K562 (cell line): ENCODE measurements at regions not wholly inside any gene's neighbourhood (a gene's known extent, or its start where the extent isn't known, plus 50 kb on each side); places are given as distances from the start of the nearest gene placed in this dataset.

Experiments used
- ATAC-seq: fragments of 200-7000 bp; cut with Tn5 transposase; 3 replicates; pipeline ENCODE4 v1.9.1; 2020; ENCODE audit warnings: moderate library complexity
- BruUV-seq: library from RNA; stranded (reverse); fragments of 400-500 nt; replicated peaks from 2 replicates; lab custom pipeline; 2021; lab: Mats Ljungman, UMichigan
- CTCF ChIA-PET: fragments of 300-600 bp; formaldehyde crosslinking; extraction: SDS; loops from one replicate; lab custom pipeline; 2021; ENCODE audit warnings: low intra/inter-chr PET ratio; lab: Yijun Ruan, JAX
- POLR2A ChIA-PET: fragments of 300-600, 350-650 bp; sonication (Branson Sonifier 250); formaldehyde crosslinking; extraction: SDS; loops from one replicate; lab custom pipeline; 2021; ENCODE audit warnings: antibody characterized with exemption, inconsistent platforms; lab: Yijun Ruan, JAX
- DNase-seq, 4 experiments: peaks; one replicate each; pipeline versions ENCODE4 v3.0.0 to v3.0.0-alpha.2; 2011 to 2018; ENCODE audit warnings: low spot score in 3 of 4, mixed read lengths in 3 of 4; ENCODE audit errors: extremely low read depth in 1 of 4
- FAIRE-seq: peaks from 2 replicates; lab custom pipeline; 2011; peaks lifted over from hg19 to GRCh38; lab: Jason Lieb, UNC
- H2AFZ ChIP-seq: 2 replicates; pipeline ENCODE4 v1.6.0; 2011; ENCODE audit warnings: low read depth, low read length, control low read depth, inconsistent platforms
- H3K27ac ChIP-seq: fragments of 200-600 bp; 3 replicates; pipeline ENCODE4 v1.8.0; 2011; ENCODE audit warnings: low read depth, mild to moderate bottlenecking, control low read depth, inconsistent platforms, low read length, moderate library complexity, mixed read lengths; ENCODE audit errors: extremely low read depth
- H3K27me3 ChIP-seq, 2 experiments: fragments of 300-600 bp in 1 of 2; 2 replicates in 1 of 2; 3 replicates in 1 of 2; pipeline versions ENCODE4 v1.6.0 to v1.8.0; 2011; ENCODE audit warnings: inconsistent platforms in 2 of 2, low read length in 2 of 2, mild to moderate bottlenecking in 1 of 2, mixed read lengths in 1 of 2, moderate library complexity in 1 of 2; ENCODE audit not compliant: control insufficient read depth in 2 of 2, insufficient read depth in 2 of 2
- H3K36me3 ChIP-seq: fragments of 300-600 bp; 3 replicates; pipeline ENCODE4 v1.8.0; 2011; ENCODE audit warnings: mild to moderate bottlenecking, low read length, inconsistent platforms; ENCODE audit not compliant: control insufficient read depth, insufficient read depth
- H3K4me1 ChIP-seq, 2 experiments: fragments of 200-600 bp in 1 of 2; replicated peaks in 1 of 2; 2 replicates in 1 of 2; 3 replicates in 1 of 2; pipeline versions ENCODE4 v1.5.1 to v1.8.0; 2011; ENCODE audit warnings: inconsistent platforms in 2 of 2, low read length in 2 of 2, mild to moderate bottlenecking in 1 of 2, mixed read lengths in 1 of 2, moderate library complexity in 1 of 2; ENCODE audit not compliant: control insufficient read depth in 2 of 2, insufficient read depth in 2 of 2
- H3K4me2 ChIP-seq: 2 replicates; pipeline ENCODE4 v1.6.1; 2011; ENCODE audit warnings: low read length, control low read depth, inconsistent platforms, mixed read lengths; ENCODE audit not compliant: insufficient read depth
- H3K4me3 ChIP-seq: fragments of 200-600 bp; sonication (generic), shearing (Covaris generic); 2 replicates; pipeline ENCODE4 v1.5.1; 2016; ENCODE audit warnings: control low read depth, inconsistent platforms
- H3K79me2 ChIP-seq: fragments of 200-600 bp; 3 replicates; pipeline ENCODE4 v1.8.0; 2011; ENCODE audit warnings: low read length, inconsistent platforms; ENCODE audit not compliant: control insufficient read depth, insufficient read depth
- H3K9ac ChIP-seq, 2 experiments: 2 replicates each; pipeline versions ENCODE4 v1.6.0 to v1.6.1; 2011; ENCODE audit warnings: low read depth in 2 of 2, low read length in 2 of 2, control low read depth in 1 of 2, inconsistent platforms in 1 of 2, mild to moderate bottlenecking in 1 of 2, mixed read lengths in 1 of 2; ENCODE audit not compliant: insufficient read depth in 1 of 2
- H3K9me1 ChIP-seq: one replicate; pipeline ENCODE4 v1.6.0; 2011; ENCODE audit warnings: inconsistent platforms, mild to moderate bottlenecking, low read length, moderate library complexity; ENCODE audit not compliant: control insufficient read depth, insufficient read depth
- H3K9me3 ChIP-seq: replicated peaks from 2 replicates; pipeline ENCODE4 v1.5.1; 2011; ENCODE audit warnings: low read depth, low read length, inconsistent platforms; ENCODE audit not compliant: control insufficient read depth, insufficient read depth
- H4K20me1 ChIP-seq: replicated peaks from 2 replicates; pipeline ENCODE4 v1.6.1; 2011; ENCODE audit warnings: low read length, inconsistent platforms, mixed read lengths; ENCODE audit not compliant: control insufficient read depth, insufficient read depth
- ATF1 ChIP-seq, 2 experiments: fragments of 450-650 bp in 1 of 2; IDR thresholded peaks; 2 replicates each; pipeline ENCODE4 v1.6.1; 2016; ENCODE audit warnings: missing compliant biosample characterization in 1 of 2, missing genetic modification characterization in 1 of 2
- CHD2 ChIP-seq: IDR thresholded peaks from 2 replicates; pipeline ENCODE4 v1.6.1; 2011; ENCODE audit warnings: low read depth, low read length
- ELF4 ChIP-seq: fragments of 450-650 bp; formaldehyde crosslinking; IDR thresholded peaks from 2 replicates; pipeline ENCODE4 v1.4.0; 2022; ENCODE audit warnings: missing genetic modification characterization
- FIP1L1 ChIP-seq: fragments of 200-400 bp; formaldehyde crosslinking; IDR thresholded peaks from 2 replicates; pipeline ENCODE4 v1.6.1; 2018; ENCODE audit warnings: mild to moderate bottlenecking, low read depth, low read length; ENCODE audit not compliant: poor library complexity, severe bottlenecking
- MTF1 ChIP-seq: fragments of 250-450 bp; sonication (Bioruptor Pico); IDR thresholded peaks from 2 replicates; pipeline ENCODE4 v1.9.0; 2021; ENCODE audit warnings: moderate library complexity, mild to moderate bottlenecking, inconsistent platforms, borderline replicate concordance
- NCOA1 ChIP-seq: fragments of 450-650 bp; IDR thresholded peaks from 2 replicates; pipeline ENCODE4 v1.6.1; 2016; ENCODE audit warnings: low read depth
- RFX5 ChIP-seq: IDR thresholded peaks from 2 replicates; pipeline ENCODE4 v1.6.1; 2011; ENCODE audit warnings: low read depth, mild to moderate bottlenecking, improper control_type of control experiment, low read length
- SNRNP70 ChIP-seq: fragments of 200-400 bp; formaldehyde crosslinking; optimal IDR thresholded peaks from 2 replicates; pipeline ENCODE3; 2017; ENCODE audit warnings: low read depth, low read length
- ZNF41 ChIP-seq: fragments of 250-450 bp; sonication (Bioruptor Pico); conservative IDR thresholded peaks from 2 replicates; pipeline ENCODE4 v1.4.0; 2020; ENCODE audit warnings: mild to moderate bottlenecking
- ZNF589 ChIP-seq: fragments of 200-800 bp; sonication (Bioruptor generic); IDR thresholded peaks from 2 replicates; pipeline ENCODE4 v1.6.1; 2016; ENCODE audit warnings: low read depth, missing genetic modification characterization, missing compliant biosample characterization
- ZSCAN32 ChIP-seq: fragments of 450-650 bp; formaldehyde crosslinking; IDR thresholded peaks from 2 replicates; pipeline ENCODE4 v1.4.0; 2020; ENCODE audit warnings: mild to moderate bottlenecking, moderate library complexity
- WGBS: fragments of 100-300 bp; shearing (Covaris generic); methylation state at CpG from one replicate; pipeline ENCODE4 v1.1.6; 2016; ENCODE audit warnings: low coverage, mixed read lengths; ENCODE audit not compliant: insufficient coverage; ENCODE audit errors: missing lambda C conversion rate; 5-methylcytosine and 5-hydroxymethylcytosine counted together
- in situ Hi-C: fragments of 300-500 bp; cut with MboI; formaldehyde crosslinking; loops from 4 replicates; pipeline ENCODE4 v1.15.0; 2018; ENCODE audit warnings: inconsistent platforms, mixed read lengths
- intact Hi-C: fragments of 100-400 bp; cut with micrococcal nuclease; formaldehyde crosslinking; loops from 2 replicates; pipeline ENCODE4 v1.14.2; 2022
- TF ChIP-seq, protein P1 (sequence below): fragments of 200-800 bp; sonication (Bioruptor generic); IDR thresholded peaks from 2 replicates; pipeline ENCODE4 v1.6.1; 2017; ENCODE audit warnings: missing genetic modification characterization, missing compliant biosample characterization
- TF ChIP-seq, protein P2 (sequence below): IDR thresholded peaks from 3 replicates; pipeline ENCODE4 v1.6.1; 2011; ENCODE audit warnings: borderline replicate concordance, mild to moderate bottlenecking; ENCODE audit not compliant: insufficient read length, insufficient read depth

DNA sequence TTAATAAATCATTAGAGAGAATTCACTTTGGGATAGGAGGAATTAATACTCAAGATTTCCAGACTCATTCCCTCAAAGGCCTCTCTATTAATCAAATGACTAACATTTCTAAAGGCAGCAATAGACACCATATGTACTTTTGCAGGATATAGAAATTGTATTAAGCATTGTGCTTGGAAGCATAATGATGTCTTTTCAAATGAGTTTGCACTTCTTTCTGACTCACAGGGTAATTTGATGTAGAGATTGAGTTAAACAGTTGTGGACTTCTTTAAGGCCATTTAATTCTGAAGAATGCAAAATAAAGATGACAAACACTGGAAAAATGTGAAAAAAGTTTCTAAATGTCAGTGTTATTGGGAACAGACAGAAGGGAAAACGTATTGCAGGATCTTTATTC lies 63.4 kb upstream of the CSRP2 start:
- no peak for FAIRE-seq
- CTCF ChIA-PET = no interaction called here
- BruUV-seq = no TSS peak
- TF ChIP-seq, protein P1, sequence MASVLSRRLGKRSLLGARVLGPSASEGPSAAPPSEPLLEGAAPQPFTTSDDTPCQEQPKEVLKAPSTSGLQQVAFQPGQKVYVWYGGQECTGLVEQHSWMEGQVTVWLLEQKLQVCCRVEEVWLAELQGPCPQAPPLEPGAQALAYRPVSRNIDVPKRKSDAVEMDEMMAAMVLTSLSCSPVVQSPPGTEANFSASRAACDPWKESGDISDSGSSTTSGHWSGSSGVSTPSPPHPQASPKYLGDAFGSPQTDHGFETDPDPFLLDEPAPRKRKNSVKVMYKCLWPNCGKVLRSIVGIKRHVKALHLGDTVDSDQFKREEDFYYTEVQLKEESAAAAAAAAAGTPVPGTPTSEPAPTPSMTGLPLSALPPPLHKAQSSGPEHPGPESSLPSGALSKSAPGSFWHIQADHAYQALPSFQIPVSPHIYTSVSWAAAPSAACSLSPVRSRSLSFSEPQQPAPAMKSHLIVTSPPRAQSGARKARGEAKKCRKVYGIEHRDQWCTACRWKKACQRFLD (CRISPR knock-in tag) = no peak
- TF ChIP-seq ZSCAN32 = no peak
- TF ChIP-seq, protein P2, sequence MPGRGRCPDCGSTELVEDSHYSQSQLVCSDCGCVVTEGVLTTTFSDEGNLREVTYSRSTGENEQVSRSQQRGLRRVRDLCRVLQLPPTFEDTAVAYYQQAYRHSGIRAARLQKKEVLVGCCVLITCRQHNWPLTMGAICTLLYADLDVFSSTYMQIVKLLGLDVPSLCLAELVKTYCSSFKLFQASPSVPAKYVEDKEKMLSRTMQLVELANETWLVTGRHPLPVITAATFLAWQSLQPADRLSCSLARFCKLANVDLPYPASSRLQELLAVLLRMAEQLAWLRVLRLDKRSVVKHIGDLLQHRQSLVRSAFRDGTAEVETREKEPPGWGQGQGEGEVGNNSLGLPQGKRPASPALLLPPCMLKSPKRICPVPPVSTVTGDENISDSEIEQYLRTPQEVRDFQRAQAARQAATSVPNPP = no peak
- TF ChIP-seq CHD2 = no peak
- TF ChIP-seq FIP1L1 = no peak
- no peak for TF ChIP-seq RFX5
- no peak for TF ChIP-seq ZNF589
- no peak for TF ChIP-seq ELF4 (CRISPR knock-in tag)
- TF ChIP-seq SNRNP70 = no peak
- TF ChIP-seq MTF1 (CRISPR knock-in tag) = no peak
- TF ChIP-seq NCOA1 = no peak
- no peak for TF ChIP-seq ATF1 (CRISPR knock-in tag; IDR thresholded peaks at IDR 0.05)
- no peak for TF ChIP-seq ATF1 (tag; IDR thresholded peaks at IDR 0.05)
- TF ChIP-seq ZNF41 = no peak

More for the DNA sequence above, 63.4 kb upstream of the CSRP2 start:
- Histone ChIP-seq H2AFZ (no peak overlapping the region), H3K4me2 (no peak overlapping the region), H3K27ac (no peak overlapping the region), H3K9me1 (no peaks in the 10 kb centered on the region), H3K4me3 (no peak overlapping the region), H3K36me3 (no peaks in the 10 kb centered on the region), H3K4me1 (no peaks in the 10 kb centered on the region), H3K9ac (no peak overlapping the region), H3K27me3 (no peaks in the 10 kb centered on the region), H3K9me3 (no peaks in the 10 kb centered on the region), H4K20me1 (no peaks in the 10 kb centered on the region), H3K79me2 (no peaks in the 10 kb centered on the region)
- POLR2A ChIA-PET = no interaction called here
- in situ Hi-C loops (no loop called here), intact Hi-C loops (no loop called here)
- ATAC-seq (no peak), DNase-seq (no peak)
- 0% methylated on average over 1 of the region's 1 CpG for WGBS
